22Rv1 (cell line): ENCODE measurements at regions not wholly inside any gene's neighbourhood (a gene's known extent, or its start where the extent isn't known, plus 50 kb on each side); places are given as distances from the start of the nearest gene placed in this dataset.

Experiments used
- ZFX ChIP-seq: fragments of 450-650 bp; IDR thresholded peaks from 2 replicates; pipeline ENCODE4 v1.6.1; 2017; ENCODE audit warnings: antibody characterized with exemption, borderline replicate concordance
- TF ChIP-seq, protein P1 (sequence below): fragments of 450-650 bp; IDR thresholded peaks from 2 replicates; pipeline ENCODE4 v1.5.1; 2017; ENCODE audit warnings: mild to moderate bottlenecking

DNA sequence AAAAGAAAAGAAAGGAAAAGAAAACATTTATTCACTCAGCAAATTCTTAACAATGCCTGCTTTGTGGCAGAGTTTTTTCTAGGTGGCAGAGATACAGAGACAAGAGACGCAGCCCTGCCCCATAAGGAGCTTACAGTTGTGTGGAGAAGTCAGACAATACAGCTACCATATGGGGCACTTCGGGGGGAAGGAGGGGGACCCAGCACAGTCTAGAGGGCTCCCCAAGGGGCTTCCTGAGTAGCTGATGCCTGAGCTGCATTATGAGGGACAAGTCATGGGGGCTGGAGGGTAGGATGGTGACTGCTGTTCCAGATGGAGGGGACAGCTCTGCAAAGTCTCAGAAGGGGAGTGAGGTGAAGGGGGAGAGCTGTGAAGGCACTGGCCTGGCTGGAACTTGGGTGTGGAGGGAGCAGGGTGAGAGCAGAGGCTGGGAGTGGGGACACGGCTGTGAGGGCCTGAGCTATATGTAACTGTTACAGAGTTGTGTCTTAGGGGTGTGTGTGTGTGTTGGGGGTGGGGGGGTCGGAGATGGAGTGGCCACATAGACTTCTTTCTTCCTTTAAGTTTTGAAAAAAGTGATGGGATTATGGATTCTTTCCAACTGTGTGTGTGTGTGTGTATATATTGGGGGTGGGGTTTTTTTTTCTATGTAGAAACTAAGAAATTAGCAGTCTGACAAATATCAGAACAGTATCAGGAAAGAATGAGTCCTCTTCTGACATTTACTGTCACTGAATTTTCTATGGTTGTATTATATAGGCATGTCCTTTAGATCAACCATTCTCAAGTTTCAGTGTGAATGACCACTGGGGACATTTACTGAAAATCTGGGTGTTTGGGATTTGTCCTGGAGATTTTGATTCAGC lies 66.0 kb upstream of the HAAO start:
- TF ChIP-seq, protein P1, sequence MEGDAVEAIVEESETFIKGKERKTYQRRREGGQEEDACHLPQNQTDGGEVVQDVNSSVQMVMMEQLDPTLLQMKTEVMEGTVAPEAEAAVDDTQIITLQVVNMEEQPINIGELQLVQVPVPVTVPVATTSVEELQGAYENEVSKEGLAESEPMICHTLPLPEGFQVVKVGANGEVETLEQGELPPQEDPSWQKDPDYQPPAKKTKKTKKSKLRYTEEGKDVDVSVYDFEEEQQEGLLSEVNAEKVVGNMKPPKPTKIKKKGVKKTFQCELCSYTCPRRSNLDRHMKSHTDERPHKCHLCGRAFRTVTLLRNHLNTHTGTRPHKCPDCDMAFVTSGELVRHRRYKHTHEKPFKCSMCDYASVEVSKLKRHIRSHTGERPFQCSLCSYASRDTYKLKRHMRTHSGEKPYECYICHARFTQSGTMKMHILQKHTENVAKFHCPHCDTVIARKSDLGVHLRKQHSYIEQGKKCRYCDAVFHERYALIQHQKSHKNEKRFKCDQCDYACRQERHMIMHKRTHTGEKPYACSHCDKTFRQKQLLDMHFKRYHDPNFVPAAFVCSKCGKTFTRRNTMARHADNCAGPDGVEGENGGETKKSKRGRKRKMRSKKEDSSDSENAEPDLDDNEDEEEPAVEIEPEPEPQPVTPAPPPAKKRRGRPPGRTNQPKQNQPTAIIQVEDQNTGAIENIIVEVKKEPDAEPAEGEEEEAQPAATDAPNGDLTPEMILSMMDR, result no peak
- TF ChIP-seq ZFX, result no peak
